ENCODE measurements at regions not wholly inside any gene's neighbourhood (a gene's known extent, or its start where the extent isn't known, plus 50 kb on each side); places are given as distances from the start of the nearest gene placed in this dataset.

DNA sequence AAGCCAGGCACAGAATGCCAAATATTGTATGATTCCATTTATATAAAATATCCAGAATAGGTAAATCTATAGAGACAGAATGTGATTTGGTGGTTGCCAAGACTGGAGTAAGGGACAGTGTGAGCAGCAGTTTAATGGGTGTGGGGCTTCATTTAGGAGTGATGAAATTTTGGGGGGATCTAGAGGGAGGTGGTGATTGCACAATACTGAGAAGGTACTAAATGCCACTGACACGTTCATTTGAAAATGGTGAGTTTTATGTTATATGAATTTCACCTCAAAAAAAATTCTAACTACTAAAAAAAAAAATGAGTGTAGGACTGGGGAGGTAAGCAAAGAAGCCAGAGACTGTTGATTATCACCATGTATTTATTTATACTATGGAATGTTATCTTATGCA, 974.5 kb upstream of the ZEB2 start:
- TF ChIP-seq, protein P1, sequence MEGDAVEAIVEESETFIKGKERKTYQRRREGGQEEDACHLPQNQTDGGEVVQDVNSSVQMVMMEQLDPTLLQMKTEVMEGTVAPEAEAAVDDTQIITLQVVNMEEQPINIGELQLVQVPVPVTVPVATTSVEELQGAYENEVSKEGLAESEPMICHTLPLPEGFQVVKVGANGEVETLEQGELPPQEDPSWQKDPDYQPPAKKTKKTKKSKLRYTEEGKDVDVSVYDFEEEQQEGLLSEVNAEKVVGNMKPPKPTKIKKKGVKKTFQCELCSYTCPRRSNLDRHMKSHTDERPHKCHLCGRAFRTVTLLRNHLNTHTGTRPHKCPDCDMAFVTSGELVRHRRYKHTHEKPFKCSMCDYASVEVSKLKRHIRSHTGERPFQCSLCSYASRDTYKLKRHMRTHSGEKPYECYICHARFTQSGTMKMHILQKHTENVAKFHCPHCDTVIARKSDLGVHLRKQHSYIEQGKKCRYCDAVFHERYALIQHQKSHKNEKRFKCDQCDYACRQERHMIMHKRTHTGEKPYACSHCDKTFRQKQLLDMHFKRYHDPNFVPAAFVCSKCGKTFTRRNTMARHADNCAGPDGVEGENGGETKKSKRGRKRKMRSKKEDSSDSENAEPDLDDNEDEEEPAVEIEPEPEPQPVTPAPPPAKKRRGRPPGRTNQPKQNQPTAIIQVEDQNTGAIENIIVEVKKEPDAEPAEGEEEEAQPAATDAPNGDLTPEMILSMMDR (IDR thresholded peaks at IDR 0.05): no peak
- TF ChIP-seq POLR2A (IDR thresholded peaks at IDR 0.05): no peak
